Stimulated activated CD8-positive, alpha-beta memory T cell treated with anti-CD3 and anti-CD28 coated beads, Interleukin-4, amount 100 ng/mL, for 1 hour (primary cell): ENCODE measurements at regions not wholly inside any gene's neighbourhood (a gene's known extent, or its start where the extent isn't known, plus 50 kb on each side); places are given as distances from the start of the nearest gene placed in this dataset.
"Not testable (repeated sequence)": the region's sequence is repeated elsewhere in the genome, so short reads cannot be mapped to it uniquely, and the experiment has no call there.

Source experiments
- DNase-seq, 2 donors: peaks; one replicate each; pipeline ENCODE4 v3.0.0-alpha.2; 2020; ENCODE audit warnings: low read depth in 2 of 2, low spot score in 1 of 2

DNA sequence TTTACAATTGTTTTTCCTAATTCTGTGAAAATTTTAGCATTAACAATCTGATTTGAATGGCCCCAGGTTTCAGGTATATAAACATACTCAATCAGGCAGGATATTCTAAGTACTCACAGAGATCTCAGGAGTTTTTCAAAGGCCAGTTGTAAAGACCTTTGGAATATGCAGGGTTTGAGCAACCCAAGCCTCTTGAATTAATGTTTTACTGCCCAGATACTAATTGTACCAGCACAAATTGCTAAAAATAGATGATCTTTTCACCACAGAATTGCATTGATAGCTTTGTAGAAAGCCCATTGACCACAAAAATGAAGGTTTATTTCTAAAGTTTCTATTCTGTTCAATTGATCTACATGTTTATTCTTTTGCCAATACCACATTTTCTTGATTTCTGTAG is 186.5 kb downstream of the OSTF1 start:
- DNase-seq, result no peak

DNA sequence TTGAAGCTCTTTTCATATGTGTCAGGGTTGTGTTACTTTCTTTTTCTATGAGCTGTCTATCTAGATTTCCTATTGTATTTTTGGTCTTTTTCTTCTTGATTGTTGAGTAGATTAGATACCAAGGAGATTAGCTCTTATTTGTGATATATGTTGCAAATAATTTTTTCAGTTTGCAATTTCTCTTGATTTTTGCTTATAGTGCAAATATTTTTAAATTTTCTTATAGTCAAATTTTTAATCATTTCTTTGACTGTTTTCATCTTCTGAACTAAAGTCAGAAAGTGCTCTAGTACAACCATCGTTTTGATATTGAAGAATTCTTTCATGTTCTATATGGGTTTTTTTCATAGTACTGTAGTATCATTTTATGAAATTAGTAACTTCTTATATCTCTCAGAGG is 193.7 kb downstream of the OSTF1 start:
- no peak for DNase-seq

DNA sequence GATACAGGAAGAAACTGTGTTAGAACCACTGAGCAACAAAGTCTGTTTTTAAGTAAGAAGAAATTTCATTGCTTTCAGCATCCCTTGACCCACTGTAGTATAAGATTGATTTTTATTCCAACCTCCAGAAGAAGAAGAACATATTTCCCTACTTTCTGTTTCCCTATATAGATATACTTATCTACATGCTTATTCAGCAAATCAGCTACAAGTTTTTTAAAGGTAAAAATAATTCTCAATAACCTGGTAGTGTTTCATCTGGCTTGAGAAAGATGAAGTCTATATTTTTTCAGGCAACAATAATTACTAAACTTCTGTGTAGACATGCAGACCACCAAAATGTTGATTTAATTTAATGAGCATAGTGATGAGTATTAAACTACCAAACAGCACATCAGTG is 201.0 kb downstream of the OSTF1 start:
- DNase-seq, result no peak

DNA sequence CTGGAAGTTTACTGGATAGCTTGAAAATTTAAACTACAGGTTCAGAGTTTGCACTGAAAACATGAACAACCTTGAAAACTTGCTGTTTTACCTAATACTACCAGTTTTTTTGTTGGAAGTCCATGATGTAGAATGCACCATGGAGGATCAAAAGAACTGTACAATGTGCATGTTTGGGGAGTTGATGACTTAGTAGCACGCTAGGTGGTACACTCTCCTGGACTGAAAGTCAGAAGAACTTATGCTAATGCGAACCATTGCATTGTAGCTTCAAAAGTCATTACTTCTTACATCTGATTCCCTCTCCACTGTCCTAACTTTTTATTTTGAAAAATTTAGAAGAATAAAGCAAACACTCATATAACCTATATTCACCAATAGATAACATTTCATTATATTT is 211.0 kb downstream of the OSTF1 start:
- DNase-seq, result no peak

DNA sequence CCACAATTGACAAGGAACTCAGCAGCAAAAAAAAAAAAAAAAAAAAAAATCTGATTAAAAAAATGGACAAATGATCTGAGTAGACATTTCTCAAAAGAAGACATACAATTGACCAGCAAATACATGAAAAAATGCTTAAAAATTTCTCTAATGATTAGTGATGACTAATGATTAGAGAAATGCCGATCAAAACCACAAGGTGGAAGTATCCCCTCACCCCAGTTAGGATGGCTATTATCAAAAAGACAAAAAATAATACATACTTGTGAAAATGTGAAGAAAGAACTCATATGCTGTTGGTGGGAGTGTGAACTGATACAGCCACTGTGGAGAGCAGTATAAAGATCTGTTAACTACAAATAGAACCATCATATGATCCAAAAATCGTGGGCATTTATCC is 245.3 kb downstream of the OSTF1 start:
- no peak for DNase-seq

DNA sequence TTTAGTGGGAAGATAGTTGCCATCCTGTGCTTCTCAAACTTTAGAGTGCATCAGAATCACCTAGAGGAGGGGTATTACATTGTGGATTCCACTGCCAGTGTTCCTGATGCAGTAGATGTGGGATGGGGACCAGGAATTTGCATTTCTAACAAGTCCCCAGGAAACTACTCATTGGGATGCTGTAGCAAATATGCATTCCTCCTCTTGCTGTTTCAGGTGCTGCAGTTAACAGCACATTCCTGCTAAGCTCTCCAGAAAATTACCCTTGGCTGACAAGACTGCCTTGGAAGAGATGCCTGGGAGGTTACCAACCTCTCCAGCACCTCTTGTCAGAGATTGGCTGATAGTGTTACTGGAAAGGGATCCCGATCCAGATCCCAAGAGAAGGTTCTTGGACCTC is 270.5 kb downstream of the OSTF1 start:
- DNase-seq, result no peak

DNA sequence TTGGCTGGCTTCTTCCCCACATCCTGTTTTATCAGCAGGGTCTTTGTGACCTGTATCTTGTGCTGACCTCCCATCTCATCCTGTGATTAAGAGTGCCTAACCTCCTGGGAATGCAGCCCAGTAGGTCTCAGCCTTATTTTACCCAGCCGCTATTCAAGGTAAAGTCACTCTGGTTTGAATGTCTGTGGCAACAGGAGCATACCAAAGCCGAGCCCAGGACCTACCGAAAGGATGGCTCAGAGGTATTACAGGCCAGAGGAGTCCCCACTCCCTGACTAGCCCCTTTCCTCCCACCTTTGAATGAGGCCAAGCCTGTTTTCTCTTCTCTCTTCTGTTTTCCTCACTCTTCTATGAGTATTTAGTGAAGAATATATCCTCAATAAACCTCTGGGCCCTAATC is 271.3 kb downstream of the OSTF1 start:
- no peak for DNase-seq

DNA sequence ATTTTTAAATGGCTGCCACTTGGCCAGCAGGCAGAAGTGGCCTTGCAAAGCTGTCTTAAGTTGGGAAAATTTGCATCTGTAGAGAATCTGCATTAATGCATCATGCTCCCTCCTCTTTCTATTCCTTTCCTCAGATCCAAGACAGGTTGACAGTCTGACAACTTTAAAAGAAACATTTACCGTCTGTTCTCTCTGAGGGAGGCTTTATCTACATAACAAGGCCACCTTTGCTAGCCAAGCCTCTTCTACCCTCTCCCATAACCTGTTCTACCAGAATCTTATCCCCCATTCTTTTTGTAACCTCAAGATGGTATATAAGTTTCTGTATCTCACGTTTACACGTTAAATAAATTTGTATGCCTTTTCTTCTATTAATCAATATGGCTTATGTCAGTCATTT is 271.9 kb downstream of the OSTF1 start:
- DNase-seq, result no peak

DNA sequence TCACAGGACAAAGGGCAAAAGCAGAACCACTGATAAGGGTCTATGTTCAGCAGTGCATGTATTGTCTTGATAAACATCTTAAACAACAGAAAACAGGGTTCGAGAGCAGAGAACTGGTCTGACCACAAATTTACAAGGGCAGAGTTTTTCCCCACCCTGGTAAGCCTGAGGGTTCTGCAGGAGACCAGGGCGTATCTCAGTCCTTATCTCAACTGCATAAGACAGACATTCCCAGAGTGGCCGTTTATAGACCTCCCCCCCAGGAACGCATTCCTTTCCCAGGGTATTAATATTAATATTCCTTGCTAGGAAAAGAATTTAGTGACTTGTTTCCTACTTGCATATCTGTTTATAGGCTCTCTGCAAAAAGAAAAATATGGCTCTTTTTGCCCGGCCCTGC is 274.1 kb downstream of the OSTF1 start:
- DNase-seq, result not testable (repeated sequence)

DNA sequence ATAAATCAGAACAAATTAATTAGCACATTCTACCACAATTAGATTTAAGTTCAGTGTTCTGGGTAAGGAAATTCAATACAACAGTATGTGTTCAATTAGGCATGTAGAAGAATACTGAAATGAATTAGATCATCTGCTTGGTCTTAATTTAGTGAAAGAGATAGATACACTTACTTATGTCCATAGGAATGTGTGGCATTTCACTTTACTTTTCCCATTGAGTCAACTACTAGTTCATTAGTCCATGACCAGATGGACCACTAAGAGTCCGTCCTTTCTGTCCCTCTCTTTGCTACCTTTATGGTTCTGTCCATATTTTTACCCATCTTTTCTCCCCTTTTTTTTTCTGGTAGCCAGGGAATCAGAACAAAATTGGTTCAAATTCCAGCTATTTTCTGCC is 276.9 kb downstream of the OSTF1 start:
- no peak for DNase-seq

DNA sequence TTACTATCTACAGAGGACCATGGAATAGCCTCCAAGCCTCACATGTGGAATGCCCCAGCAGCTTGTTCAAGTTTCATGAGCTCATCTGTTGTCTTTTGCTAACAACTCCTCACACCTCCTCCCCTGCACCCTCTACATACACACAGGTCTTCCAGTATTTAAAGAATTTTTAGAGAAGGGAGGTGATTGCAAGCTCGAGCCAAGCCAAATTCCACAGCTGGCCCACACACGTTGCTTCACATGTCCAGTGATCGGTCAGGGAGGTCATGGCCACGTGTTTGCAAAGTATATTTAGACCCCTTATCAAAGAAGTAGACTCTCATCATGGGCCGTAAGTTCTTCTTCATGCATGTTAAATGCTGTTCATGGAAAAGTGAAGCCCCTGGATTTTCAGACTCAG is 281.7 kb downstream of the OSTF1 start:
- DNase-seq, result no peak

DNA sequence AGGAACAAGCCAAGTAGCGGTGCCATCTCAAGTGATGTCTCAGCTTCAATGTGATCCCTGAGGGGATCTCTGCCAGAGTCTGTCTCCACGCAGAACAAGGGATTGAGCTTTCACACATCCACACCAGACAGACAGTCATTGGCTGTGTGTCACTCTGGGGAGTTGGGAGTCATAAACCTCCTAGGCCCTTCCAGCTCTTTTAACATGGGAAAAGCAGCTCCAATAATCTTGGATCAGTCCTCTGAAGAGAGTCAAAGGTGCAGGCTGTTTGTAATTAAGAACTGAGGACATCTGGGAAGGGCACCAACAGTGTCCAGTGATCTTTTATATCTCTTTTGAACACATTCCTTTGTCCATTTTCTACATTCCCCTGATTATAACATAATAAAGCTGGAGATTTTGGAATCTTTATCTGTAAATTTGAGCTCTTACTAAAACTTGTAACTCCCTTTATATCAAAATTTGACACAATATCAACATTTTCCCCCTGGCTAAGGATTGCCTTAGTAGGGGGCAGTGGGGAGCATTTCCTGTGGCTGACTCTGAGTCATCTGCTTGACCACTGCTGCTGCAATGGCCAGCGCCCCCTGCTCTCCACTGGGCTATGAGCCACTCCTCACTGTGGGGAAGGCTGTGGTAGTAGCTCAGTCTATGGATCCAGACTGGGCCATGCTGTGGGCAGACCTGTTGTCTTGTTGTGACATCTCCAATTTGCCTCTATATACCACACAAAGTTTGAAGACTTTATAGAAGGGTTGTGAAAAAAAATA is 284.4 kb downstream of the OSTF1 start:
- DNase-seq, result no peak

DNA sequence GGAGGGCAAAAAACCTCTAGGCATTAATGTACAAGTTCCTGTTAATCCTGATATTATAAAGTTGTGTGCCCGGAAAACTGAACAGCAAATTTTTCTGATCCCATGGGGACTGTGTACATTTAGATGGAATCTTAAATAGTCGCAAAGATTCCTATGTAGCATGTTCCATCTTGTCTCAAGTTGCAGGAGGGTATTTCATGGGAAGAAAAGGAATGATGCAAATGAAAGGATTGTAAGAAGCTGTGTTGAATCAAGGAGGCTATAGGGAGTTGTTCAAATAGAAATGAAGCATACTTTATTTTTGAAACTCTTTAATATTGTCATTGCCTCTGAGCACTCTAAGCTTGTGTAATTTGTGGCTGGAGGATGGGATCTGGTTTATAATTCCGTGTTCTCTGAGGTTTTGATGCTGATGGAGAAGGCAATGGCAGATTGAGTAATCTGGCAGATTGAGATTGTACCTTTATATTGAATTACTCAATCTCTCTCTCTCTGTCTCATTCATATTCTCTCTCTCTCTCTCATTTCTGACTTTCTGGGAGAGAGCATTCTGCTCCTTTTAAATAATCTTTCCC is 288.5 kb downstream of the OSTF1 start:
- no peak for DNase-seq

DNA sequence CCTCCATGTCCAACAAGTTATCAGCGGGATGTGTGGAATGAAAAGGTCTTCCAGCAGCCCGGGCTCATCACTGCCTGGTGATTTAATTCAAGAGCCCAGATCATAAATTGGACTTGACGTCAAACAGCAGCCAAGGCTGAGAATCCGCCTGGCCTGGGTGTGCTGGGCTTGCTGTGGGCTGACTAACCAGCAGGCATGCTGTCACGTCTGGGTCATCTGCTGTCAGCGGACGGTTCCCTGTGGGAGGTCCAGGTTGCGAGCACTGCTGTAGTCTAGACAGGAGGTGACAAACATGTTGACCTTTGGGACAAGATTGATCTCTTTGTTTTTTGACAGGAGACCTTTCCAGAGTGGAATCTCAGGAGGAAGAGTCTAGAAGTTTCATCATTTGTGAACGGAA is 289.7 kb downstream of the OSTF1 start:
- no peak for DNase-seq

DNA sequence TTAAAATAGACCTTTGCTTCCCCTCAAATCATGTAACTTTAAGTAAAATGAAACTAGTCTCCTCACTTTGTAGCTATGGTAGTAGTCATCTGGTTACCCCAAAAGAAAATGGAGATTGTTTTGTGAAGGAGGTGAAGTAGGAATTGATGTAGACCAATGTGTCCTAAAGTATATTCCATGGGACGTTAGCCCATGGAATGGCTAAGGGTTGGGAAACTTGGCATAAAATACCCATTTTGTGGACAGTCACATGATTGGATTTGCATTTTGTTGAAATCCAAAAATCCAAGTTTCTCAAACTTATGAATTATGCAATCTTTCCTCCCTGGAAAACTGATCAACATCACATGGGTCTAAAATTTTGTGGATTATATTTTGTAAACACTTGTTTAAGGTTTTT is 290.6 kb downstream of the OSTF1 start:
- no peak for DNase-seq

DNA sequence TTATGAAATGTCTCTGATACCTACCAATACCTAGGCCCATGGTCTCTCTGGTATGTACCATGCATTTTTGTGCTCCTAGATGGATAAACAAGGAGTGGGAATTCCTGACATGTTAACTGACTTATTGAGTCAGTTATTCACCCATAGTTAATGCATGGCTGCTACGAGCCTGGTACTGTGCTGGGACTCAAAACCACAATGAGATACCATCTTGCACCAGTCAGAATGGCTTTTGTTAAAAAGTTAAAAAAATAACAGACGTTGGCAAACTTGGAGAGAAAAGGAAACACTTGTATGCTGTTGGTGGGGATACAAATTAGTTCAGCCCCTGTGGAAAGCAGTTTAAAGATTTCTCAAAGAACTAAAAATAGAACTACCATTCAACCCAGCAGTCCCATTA is 293.8 kb downstream of the OSTF1 start:
- no peak for DNase-seq

DNA sequence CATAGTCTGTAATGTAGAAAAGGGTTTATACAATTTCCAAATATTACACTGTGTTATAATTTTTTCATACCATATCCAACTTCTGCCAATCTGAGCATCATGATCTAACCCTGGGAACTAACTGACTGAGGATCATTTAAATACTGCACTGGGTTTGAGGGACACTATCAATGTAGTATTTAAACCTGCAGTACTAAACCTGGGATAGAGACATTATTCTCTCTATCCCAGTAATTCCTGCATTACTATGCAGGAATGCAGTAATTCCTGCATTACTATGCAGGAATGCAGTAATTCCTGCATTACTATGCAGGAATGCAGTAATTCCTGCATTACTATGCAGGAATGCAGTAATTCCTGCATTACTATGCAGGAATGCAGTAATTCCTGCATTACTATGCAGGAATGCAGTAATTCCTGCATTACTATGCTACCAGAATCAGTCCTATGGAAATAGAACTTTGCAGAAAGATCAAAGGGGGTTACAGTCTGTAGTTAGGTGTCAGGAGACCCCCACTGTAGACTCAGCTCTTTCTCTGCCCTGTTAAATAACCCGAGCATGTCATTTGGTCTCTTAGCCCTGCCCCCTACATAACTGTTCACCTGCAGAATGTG is 295.2 kb downstream of the OSTF1 start:
- DNase-seq, result not testable (repeated sequence)

DNA sequence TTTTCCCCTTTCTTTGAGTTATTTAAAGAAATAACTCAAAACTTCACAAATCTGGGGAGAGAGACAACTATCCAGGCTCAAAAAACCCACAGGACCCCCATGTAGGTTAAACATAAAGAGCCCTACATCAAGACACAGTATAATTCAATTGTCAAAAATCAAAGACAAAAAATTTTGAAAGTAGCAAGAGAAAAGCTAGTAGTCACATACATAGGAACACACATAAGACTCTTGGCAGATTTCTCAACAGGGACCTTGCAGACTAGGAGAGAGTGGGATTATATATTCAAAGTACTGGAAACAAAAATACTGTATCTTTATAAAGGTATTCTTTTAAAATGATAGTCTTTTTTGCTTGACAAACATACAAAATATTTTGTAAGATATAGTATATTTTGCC is 296.9 kb downstream of the OSTF1 start:
- no peak for DNase-seq

DNA sequence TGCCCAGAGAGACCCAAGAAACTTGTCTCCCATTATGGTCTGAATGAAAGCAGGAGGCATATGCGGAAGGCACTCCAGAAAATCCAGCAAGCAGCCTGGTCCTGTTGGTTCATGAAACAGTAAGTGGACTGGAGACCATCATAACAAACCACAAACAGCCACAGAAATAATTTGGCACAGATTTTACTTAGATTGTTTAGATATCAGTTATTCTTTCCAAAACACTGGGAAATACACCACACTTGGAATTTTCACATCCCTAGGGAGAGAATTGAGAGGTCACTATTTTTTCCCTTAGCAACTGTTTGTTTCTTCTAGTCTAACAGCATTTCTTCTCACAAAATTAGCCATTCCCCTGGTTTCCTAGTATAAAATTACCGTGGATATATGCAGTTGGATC is 300.8 kb downstream of the OSTF1 start:
- DNase-seq, result no peak

DNA sequence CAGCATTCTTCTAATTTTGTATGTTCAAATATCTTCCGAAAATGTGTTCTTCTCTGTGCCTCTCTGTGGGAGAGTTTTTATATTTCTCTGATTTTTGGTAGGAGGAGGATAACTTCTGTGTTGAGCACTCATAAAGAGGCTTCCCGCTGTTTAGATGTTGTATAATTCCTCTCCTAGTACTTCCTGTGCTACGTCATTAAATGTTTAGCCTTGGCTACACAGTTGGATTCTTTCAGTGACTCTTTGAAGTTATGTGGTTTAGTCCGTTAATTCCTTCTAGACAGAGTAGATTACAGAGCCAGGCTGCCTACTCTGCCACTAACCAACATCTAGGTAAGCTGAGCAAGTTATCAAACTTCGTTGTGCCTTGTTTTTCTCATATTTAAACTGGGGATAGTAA is 302.6 kb downstream of the OSTF1 start:
- DNase-seq, result no peak

DNA sequence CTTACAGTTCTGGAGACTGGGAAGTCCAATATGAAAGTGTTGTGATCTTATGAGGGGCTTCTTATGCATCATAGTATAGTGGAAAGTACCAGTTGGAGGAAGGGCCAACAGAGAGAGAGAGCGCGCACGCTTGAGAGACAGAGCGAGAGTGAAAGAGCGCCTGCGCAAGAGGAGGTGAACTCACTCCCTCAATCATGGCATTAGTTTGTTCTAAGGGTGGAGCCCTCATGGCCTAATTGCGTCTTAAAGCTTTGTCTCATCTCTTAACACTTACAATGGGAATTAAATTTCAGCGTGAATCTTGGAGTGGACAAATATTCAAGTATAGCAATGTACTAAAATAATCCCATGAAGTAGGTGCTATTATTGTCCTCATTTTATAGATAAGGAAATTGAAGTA is 303.2 kb downstream of the OSTF1 start:
- no peak for DNase-seq

DNA sequence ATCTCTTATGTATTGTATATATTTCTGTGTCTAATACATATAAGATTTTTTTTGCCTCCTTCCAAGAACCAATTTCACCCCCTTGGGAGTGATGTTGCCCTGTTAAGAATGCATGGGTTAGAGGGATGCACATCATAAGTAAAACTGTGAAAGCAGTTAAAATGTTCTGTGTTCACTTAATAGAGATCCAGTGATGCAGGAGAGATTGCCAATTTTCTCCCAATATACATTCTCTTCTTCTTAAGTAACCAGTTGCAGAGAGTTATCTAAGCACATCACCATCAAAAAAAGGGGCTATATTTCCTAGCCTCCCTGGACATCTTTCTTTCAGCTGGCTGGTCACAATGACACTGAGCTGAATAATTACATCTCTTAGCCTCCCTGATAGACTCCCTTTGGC is 307.0 kb downstream of the OSTF1 start:
- no peak for DNase-seq

DNA sequence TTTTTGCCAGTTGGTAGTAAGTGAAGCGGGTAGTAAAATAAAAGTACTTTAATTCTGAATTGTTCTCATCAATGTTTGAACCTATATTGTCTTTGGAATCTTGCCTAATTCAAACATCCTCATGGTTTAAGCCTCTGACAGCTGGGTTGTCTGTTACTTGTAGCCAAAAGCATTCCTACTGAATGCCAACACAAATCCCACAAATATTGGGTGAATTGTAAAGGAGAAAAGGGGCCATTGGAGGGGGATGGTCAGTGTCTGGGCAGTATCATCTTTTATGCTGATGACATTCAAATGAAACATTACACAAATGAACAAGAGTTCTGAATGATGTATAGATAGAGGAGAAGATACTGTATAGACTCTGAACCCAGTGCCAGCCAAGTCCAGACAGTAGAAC is 309.5 kb downstream of the OSTF1 start:
- no peak for DNase-seq
